ENCODE measurements at regions not wholly inside any gene's neighbourhood (a gene's known extent, or its start where the extent isn't known, plus 50 kb on each side); places are given as distances from the start of the nearest gene placed in this dataset.

DNA sequence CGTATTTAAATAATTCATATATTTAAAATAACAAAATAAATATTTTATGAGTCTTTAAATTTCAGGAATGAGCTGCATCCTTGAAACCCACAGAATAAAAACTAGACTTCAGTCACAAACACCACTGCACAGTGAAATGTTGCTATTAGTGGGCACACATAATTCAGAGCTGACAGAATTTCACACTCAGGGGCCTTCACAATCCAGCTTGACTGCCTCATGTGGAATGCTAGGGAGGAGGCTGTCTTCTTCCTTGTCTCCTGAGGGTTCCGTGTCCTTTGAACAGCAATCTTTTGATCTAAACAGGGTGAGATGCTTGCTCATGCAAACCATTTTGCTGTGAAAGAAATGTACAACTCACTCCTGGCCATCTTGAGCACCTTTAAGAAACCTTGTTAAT lies 346.7 kb downstream of the CCSER2 start:
- intact Hi-C loops (cut with DNase I): no loop called here
- H3K27ac ChIP-seq: no peak overlapping the region
- no peaks in the 10 kb centered on the region for H3K36me3 ChIP-seq (ENCODE audit: insufficient read depth in 1 of 2, low read depth in 1 of 2)
- no peaks in the 10 kb centered on the region for H3K9me3 ChIP-seq
- ATAC-seq: no peak
- WGBS, 3 donors: 64 to 72% (median 66%) methylated on average over 2 of the region's 2 CpGs
- H3K4me1 ChIP-seq: no peaks in the 10 kb centered on the region
- no peak overlapping the region for H3K4me3 ChIP-seq
- no peak for DNase-seq
- H3K27me3 ChIP-seq (ENCODE audit: insufficient read depth in 3 of 3, low read length in 2 of 3): no peaks in the 10 kb centered on the region
- no peak for TF ChIP-seq CTCF (IDR thresholded peaks at IDR 0.05)

DNA sequence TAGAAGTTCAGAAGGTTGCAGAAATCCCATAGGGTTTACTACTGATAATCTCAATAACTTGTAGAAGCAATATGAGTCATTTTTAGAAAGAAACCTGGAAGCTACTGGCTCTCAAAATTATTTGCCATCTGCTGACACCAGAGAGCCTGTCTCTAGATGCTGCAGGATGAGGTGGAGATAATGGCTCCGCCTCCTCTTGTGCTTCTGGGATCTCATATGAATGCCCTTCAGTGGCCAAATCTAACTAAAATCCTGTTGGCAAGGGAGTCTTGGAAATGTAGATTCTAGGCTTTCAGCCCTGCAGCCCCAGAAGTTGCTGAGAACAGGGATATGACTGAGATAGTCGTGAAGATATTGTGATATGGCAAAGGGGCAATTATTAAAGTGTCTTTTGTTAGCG lies 348.1 kb downstream of the CCSER2 start:
- Histone ChIP-seq H3K27me3 (ENCODE audit: insufficient read depth in 3 of 3, low read length in 2 of 3) (no peaks in the 10 kb centered on the region), H3K4me1 (no peaks in the 10 kb centered on the region), H3K36me3 (ENCODE audit: insufficient read depth in 1 of 2, low read depth in 1 of 2) (no peaks in the 10 kb centered on the region), H3K27ac (no peak overlapping the region), H3K9me3 (no peaks in the 10 kb centered on the region), H3K4me3 (no peak overlapping the region)
- intact Hi-C loops (cut with DNase I): no loop called here
- 70 to 86% (median 71%) methylated on average over 3 of the region's 3 CpGs for WGBS, 3 donors
- no peak for TF ChIP-seq CTCF (IDR thresholded peaks at IDR 0.05)
- ATAC-seq: no peak
- DNase-seq: no peak

- no peaks in the 10 kb centered on the region for H3K9me3 ChIP-seq
- H3K4me3 ChIP-seq: no peak overlapping the region
- ATAC-seq (no peak), DNase-seq (no peak)
- no peaks in the 10 kb centered on the region for H3K36me3 ChIP-seq (ENCODE audit: insufficient read depth in 1 of 2, low read depth in 1 of 2)
- H3K4me1 ChIP-seq: no peaks in the 10 kb centered on the region
- WGBS, 3 donors: 63 to 90% (median 78%) methylated on average over 3 of the region's 3 CpGs
- H3K27me3 ChIP-seq (ENCODE audit: insufficient read depth in 3 of 3, low read length in 2 of 3): no peaks in the 10 kb centered on the region
- intact Hi-C loops (cut with DNase I): no loop called here
- no peak for TF ChIP-seq CTCF (IDR thresholded peaks at IDR 0.05)
- H3K27ac ChIP-seq: no peak overlapping the region
Observed at GRCh38 chr10:84681781-84682180, 353.4 kb downstream of the CCSER2 start.

- 82 to 87% (median 85%) methylated on average over 2 of the region's 2 CpGs for WGBS, 3 donors
- no peak for TF ChIP-seq CTCF (IDR thresholded peaks at IDR 0.05)
- Histone ChIP-seq H3K4me1 (no peaks in the 10 kb centered on the region), H3K27me3 (ENCODE audit: insufficient read depth in 3 of 3, low read length in 2 of 3) (no peaks in the 10 kb centered on the region), H3K9me3 (no peaks in the 10 kb centered on the region), H3K27ac (no peak overlapping the region), H3K4me3 (no peak overlapping the region), H3K36me3 (ENCODE audit: insufficient read depth in 1 of 2, low read depth in 1 of 2) (no peaks in the 10 kb centered on the region)
- ATAC-seq: no peak
- intact Hi-C loops (cut with DNase I): no loop called here
- DNase-seq: no peak
Observed at GRCh38 chr10:84683550-84683949, 355.2 kb downstream of the CCSER2 start.

DNA sequence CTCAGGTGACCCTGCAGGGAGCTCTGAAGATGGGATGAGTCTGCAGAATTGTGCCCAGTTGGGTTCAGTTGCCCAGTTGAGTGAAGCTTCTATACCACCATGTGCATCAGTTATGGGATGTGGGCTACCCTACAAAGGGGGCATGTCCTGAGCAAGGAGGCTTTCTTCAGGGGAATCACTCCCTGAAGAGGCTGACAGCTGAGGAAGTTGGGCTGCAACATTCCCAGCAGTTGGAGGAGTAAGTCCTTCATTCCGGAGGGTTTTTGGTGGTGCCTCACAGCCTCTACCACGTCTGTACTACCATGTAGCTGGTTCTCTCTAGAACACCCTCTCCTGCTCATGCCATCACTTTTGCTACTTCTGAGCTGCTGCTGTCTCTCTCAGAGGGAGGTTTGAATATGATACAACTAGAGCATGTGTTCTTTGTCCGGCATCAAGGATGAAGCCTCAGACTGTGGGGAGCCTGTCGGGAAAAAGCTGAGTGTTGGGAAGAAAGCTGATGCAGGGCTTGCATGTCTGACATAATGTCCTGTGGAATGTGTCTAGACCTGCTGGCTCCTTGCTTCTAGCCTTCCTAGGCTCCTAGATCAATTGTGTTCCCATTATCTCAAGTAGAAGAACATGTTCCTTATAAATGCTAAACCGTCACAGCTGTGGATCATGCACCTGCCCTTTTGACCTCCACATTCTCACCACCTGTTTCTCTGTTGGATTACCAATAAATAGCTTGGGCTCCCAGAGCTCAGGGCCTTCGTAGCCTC lies 355.8 kb downstream of the CCSER2 start:
- TF ChIP-seq CTCF (IDR thresholded peaks at IDR 0.05): no peak
- no peaks in the 10 kb centered on the region for H3K27me3 ChIP-seq (ENCODE audit: insufficient read depth in 3 of 3, low read length in 2 of 3)
- no peak for ATAC-seq
- WGBS, 3 donors: 74 to 82% (median 78%) methylated on average over 6 of the region's 6 CpGs
- intact Hi-C loops (cut with DNase I): no loop called here
- DNase-seq: no peak
- H3K4me3 ChIP-seq: no peak overlapping the region
- no peak overlapping the region for H3K27ac ChIP-seq
- no peaks in the 10 kb centered on the region for H3K36me3 ChIP-seq (ENCODE audit: insufficient read depth in 1 of 2, low read depth in 1 of 2)
- H3K4me1 ChIP-seq: no peaks in the 10 kb centered on the region
- H3K9me3 ChIP-seq: no peaks in the 10 kb centered on the region

Data from psoas muscle (tissue), 7 donors.